HUES64 (cell line): ENCODE measurements at regions not wholly inside any gene's neighbourhood (a gene's known extent, or its start where the extent isn't known, plus 50 kb on each side); places are given as distances from the start of the nearest gene placed in this dataset.

Source experiments
- H3K27ac ChIP-seq: 2 replicates; pipeline ENCODE4 v1.7.0; 2013; ENCODE audit warnings: low read depth, low read length, inconsistent platforms
- H3K27me3 ChIP-seq: 2 replicates; pipeline ENCODE4 v1.6.1; 2013; ENCODE audit warnings: mild to moderate bottlenecking, low read length; ENCODE audit not compliant: insufficient read depth
- H3K36me3 ChIP-seq: 2 replicates; pipeline ENCODE4 v1.6.1; 2013; ENCODE audit warnings: mild to moderate bottlenecking, low read length; ENCODE audit not compliant: insufficient read depth
- H3K4me1 ChIP-seq: 2 replicates; pipeline ENCODE4 v1.6.1; 2013; ENCODE audit warnings: mild to moderate bottlenecking, low read length, moderate library complexity; ENCODE audit not compliant: insufficient read depth
- H3K4me3 ChIP-seq: 2 replicates; pipeline ENCODE4 v1.5.1; 2013; ENCODE audit warnings: mild to moderate bottlenecking, low read length, moderate library complexity
- H3K9ac ChIP-seq: 2 replicates; pipeline ENCODE4 v1.6.1; 2013; ENCODE audit warnings: mild to moderate bottlenecking, low read depth, low read length
- H3K9me3 ChIP-seq: 2 replicates; pipeline ENCODE4 v1.6.1; 2013; ENCODE audit warnings: low read depth, low read length; ENCODE audit not compliant: insufficient read depth
- WGBS: fragments of 150-250, 120-280 bp; methylation state at CpG from one replicate; pipeline ENCODE4 v1.1.7; 2013; ENCODE audit warnings: missing lambda C conversion rate; 5-methylcytosine and 5-hydroxymethylcytosine counted together

- WGBS = 82% methylated on average over 5 of the region's 5 CpGs
- Histone ChIP-seq H3K27ac (no peak overlapping the region), H3K36me3 (no peaks in the 10 kb centered on the region), H3K9ac (no peak overlapping the region), H3K27me3 (no peaks in the 10 kb centered on the region), H3K4me1 (0 out of 2 replicates have a peak, but pooled peaks cover 2% of the 10 kb centered on the region), H3K9me3 (no peaks in the 10 kb centered on the region), H3K4me3 (no peak overlapping the region)
These were observed 325.3 kb downstream of the GJA1 start for GRCh38 chr6:121760745-121761144.

DNA sequence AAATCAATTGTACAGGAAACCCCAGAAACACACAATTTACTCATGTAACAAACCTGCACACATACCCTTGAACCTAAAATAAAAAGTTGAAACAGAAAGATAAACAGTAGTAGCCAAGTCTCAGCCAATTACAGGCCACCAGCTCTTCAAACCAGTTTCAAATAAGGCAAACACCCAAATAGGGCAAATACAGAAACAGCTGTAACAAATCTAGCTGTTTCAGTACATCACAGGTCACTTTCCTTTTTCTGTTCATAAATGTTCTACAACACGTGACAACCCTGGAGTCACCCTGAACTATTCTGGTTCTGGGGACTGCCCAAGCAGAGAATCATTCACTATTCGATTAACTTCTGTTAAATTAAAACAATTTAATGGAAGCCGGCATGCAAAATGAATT is 329.0 kb downstream of the GJA1 start:
- H3K9ac ChIP-seq = no peak overlapping the region
- no peak overlapping the region for H3K4me3 ChIP-seq
- 92% methylated on average over 3 of the region's 3 CpGs for WGBS
- H3K27me3 ChIP-seq = no peaks in the 10 kb centered on the region
- H3K36me3 ChIP-seq = no peaks in the 10 kb centered on the region
- 0 out of 2 replicates have a peak, but pooled peaks cover 2% of the 10 kb centered on the region for H3K4me1 ChIP-seq
- no peaks in the 10 kb centered on the region for H3K9me3 ChIP-seq
- H3K27ac ChIP-seq = no peak overlapping the region

- WGBS = 92% methylated on average over 2 of the region's 2 CpGs
- Histone ChIP-seq H3K9ac (no peak overlapping the region), H3K4me3 (no peak overlapping the region), H3K9me3 (no peaks in the 10 kb centered on the region), H3K4me1 (0 out of 2 replicates have a peak, but pooled peaks cover 2% of the 10 kb centered on the region), H3K27ac (no peak overlapping the region), H3K36me3 (no peaks in the 10 kb centered on the region), H3K27me3 (no peaks in the 10 kb centered on the region)
These were observed 329.6 kb downstream of the GJA1 start for GRCh38 chr6:121765060-121765459.

GRCh38 chr6:121767211-121767610 is 331.8 kb downstream of the GJA1 start:
- Histone ChIP-seq H3K36me3 (no peaks in the 10 kb centered on the region), H3K9ac (no peak overlapping the region), H3K27me3 (no peaks in the 10 kb centered on the region), H3K4me3 (no peak overlapping the region), H3K4me1 (no peaks in the 10 kb centered on the region), H3K9me3 (no peaks in the 10 kb centered on the region), H3K27ac (no peak overlapping the region)
- 85% methylated on average over 3 of the region's 3 CpGs for WGBS

DNA sequence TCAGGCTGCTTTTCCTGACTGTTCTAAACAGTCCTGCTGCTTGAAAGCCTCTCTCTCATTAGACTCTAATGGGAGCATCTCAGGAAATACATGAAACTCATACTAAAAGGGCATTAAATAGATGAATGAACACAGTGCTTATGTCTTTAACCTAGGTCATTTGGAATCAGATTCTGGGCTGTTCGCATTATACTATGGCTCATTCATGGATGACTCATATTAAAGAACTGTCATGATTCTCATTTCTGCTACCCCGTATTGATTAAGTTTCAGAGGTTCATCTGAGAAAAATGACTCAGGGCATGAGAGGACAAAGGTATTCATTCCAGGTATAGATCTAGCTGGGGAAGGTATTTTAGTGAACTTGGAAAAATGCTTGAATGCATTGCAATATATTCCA is 335.5 kb downstream of the GJA1 start:
- WGBS = 95% methylated on average over 2 of the region's 2 CpGs
- no peaks in the 10 kb centered on the region for H3K9me3 ChIP-seq
- no peak overlapping the region for H3K9ac ChIP-seq
- no peak overlapping the region for H3K27ac ChIP-seq
- no peaks in the 10 kb centered on the region for H3K27me3 ChIP-seq
- no peaks in the 10 kb centered on the region for H3K36me3 ChIP-seq
- H3K4me1 ChIP-seq = no peaks in the 10 kb centered on the region
- H3K4me3 ChIP-seq = no peak overlapping the region

- H3K27ac ChIP-seq = no peak overlapping the region
- H3K4me1 ChIP-seq = no peaks in the 10 kb centered on the region
- no peaks in the 10 kb centered on the region for H3K36me3 ChIP-seq
- 94% methylated on average over 3 of the region's 4 CpGs for WGBS
- no peaks in the 10 kb centered on the region for H3K27me3 ChIP-seq
- no peak overlapping the region for H3K4me3 ChIP-seq
- H3K9me3 ChIP-seq = no peaks in the 10 kb centered on the region
- H3K9ac ChIP-seq = no peak overlapping the region
These were observed 336.7 kb downstream of the GJA1 start for GRCh38 chr6:121771937-121772720.

DNA sequence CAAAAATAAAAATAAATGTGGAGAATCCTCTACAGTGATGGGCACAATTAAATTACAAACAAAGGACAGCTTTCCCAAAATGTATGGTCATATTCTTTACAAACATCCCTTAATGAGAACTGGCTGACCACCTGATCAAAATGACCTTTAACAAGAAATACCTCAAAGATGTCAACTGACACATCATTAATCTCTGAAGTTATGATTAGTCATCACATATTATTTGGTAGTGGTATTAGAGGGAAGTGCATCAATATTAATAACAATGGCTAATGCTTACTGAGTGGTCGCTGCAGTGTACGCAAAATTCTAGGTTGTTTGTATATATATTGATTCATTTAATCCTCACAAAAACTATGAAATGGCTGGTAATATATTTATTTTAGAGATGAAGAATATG is 340.6 kb downstream of the GJA1 start:
- Histone ChIP-seq H3K9me3 (peaks cover 4% of the 10 kb centered on the region; the same call in 1 of the 2 replicates), H3K27ac (no peak overlapping the region), H3K4me3 (no peak overlapping the region), H3K27me3 (no peaks in the 10 kb centered on the region), H3K9ac (no peak overlapping the region), H3K36me3 (no peaks in the 10 kb centered on the region), H3K4me1 (peaks cover under 1% of the 10 kb centered on the region; the same call in 1 of the 2 replicates)
- no CpG with 5 or more reads among the region's 2 CpGs for WGBS

- peaks cover 3% of the 10 kb centered on the region; the same call in 1 of the 2 replicates for H3K4me1 ChIP-seq
- no peak overlapping the region for H3K4me3 ChIP-seq
- no peaks in the 10 kb centered on the region for H3K36me3 ChIP-seq
- no peak overlapping the region for H3K27ac ChIP-seq
- H3K9ac ChIP-seq = no peak overlapping the region
- H3K9me3 ChIP-seq = peaks cover 4% of the 10 kb centered on the region; the same call in 1 of the 2 replicates
- 89% methylated on average over 3 of the region's 3 CpGs for WGBS
- H3K27me3 ChIP-seq = no peaks in the 10 kb centered on the region
These were observed 345.2 kb downstream of the GJA1 start for GRCh38 chr6:121780325-121781321.

DNA sequence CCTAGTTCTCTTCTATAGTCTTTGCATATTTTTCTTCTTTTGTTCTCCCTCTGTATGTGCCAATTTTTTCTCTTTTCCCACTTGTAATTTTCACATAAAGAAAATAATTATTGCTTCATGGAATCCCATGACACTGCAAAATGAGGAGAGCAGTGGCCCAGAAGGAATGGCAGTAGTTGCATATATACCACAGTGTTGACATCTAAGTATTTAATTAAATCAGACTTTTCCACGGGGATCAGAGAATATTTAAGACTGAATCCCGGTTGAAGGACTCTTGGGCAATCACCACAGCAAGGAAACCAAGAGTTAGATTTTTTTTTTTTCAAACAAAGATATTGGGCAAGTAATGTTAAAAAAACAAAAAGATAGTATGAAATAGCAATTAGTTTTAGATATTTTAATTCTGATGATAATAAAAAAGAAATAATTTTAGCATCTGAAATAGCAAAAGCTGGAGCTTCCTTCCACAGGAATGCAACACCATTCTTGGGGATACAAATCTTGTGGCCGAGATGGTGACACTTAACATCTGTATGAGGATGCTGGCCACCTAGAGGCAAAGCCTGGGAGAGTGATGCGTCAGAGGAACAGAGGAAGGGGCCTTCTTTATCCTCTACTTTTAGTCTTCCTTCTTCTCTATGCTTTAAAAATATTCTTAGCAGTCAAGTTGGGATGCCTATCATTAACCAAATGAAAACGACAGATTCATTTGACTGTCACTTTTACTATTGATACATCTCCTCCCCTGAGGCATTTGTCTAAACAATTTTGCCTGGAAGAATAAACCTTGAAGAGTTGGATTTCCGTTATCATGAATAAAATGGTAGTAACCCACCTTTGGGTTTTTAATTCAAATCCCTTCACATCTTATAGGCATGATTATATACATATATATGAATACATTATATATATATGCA is 356.2 kb downstream of the GJA1 start:
- Histone ChIP-seq H3K4me3 (no peak overlapping the region), H3K9me3 (no peaks in the 10 kb centered on the region), H3K27ac (no peak overlapping the region), H3K27me3 (no peaks in the 10 kb centered on the region), H3K9ac (no peak overlapping the region), H3K36me3 (no peaks in the 10 kb centered on the region), H3K4me1 (no peaks in the 10 kb centered on the region)
- WGBS = 87% methylated on average over 5 of the region's 6 CpGs

- Histone ChIP-seq H3K27me3 (no peaks in the 10 kb centered on the region), H3K9ac (no peak overlapping the region), H3K4me3 (no peak overlapping the region), H3K36me3 (no peaks in the 10 kb centered on the region), H3K9me3 (peaks cover 16% of the 10 kb centered on the region), H3K4me1 (no peaks in the 10 kb centered on the region), H3K27ac (no peak overlapping the region)
- WGBS = 98% methylated on average over 2 of the region's 2 CpGs
These were observed 359.2 kb downstream of the GJA1 start for GRCh38 chr6:121794630-121795029.
